B cell (primary cell): ENCODE measurements at regions not wholly inside any gene's neighbourhood (a gene's known extent, or its start where the extent isn't known, plus 50 kb on each side); places are given as distances from the start of the nearest gene placed in this dataset.

Experiments used
- ATAC-seq: fragments of 200-7000 bp; cut with Tn5 transposase; one replicate; pipeline ENCODE4 v1.10.0; 2021; ENCODE audit warnings: low read depth, mild to moderate bottlenecking, moderate number of reproducible peaks, moderate library complexity
- CTCF ChIA-PET: fragments of 350-600 bp; sonication (Branson Sonifier 250); formaldehyde crosslinking; loops from one replicate; lab custom pipeline; 2021; ENCODE audit warnings: antibody characterized with exemption, inconsistent platforms; lab: Charles Lee
- POLR2A ChIA-PET: fragments of 350-600 bp; sonication (Branson Sonifier 250); formaldehyde crosslinking; loops from one replicate; lab custom pipeline; 2021; ENCODE audit warnings: antibody characterized with exemption; lab: Charles Lee
- DNase-seq: peaks from one replicate; pipeline ENCODE4 v3.0.0; 2013
- H2AFZ ChIP-seq: 2 replicates; pipeline ENCODE4 v1.6.1; 2012; ENCODE audit warnings: mild to moderate bottlenecking, low read depth, low read length; ENCODE audit not compliant: insufficient read depth, poor library complexity, severe bottlenecking
- H3K27ac ChIP-seq, 2 donors: 1 replicate in 1 of 2; 2 replicates in 1 of 2; pipeline ENCODE4 v1.5.1; 2012 to 2013; ENCODE audit warnings: low read length in 2 of 2, mild to moderate bottlenecking in 2 of 2, moderate library complexity in 1 of 2
- H3K27me3 ChIP-seq, 4 experiments: fragments of 200-600 bp in 1 of 4; sonication (generic) in 1 of 4; replicated peaks in 1 of 4; 1 replicate in 2 of 4; 2 replicates in 2 of 4; pipeline versions ENCODE4 v1.6.1 to v1.7.0; 2013 to 2016; ENCODE audit warnings: low read length in 3 of 4, mild to moderate bottlenecking in 2 of 4, mixed read lengths in 1 of 4, moderate library complexity in 1 of 4; ENCODE audit not compliant: insufficient read depth in 4 of 4, control insufficient read depth in 3 of 4; ENCODE audit errors: control extremely low read depth in 1 of 4
- H3K36me3 ChIP-seq, 2 experiments: replicated peaks in 1 of 2; 1 replicate in 1 of 2; 2 replicates in 1 of 2; pipeline versions ENCODE4 v1.6.1 to v1.7.1; 2013; ENCODE audit warnings: low read length in 1 of 2; ENCODE audit not compliant: insufficient read depth in 2 of 2, control insufficient read depth in 1 of 2; ENCODE audit errors: control extremely low read depth in 1 of 2, extremely low read depth in 1 of 2
- H3K4me1 ChIP-seq, 2 donors: fragments of 200-600 bp in 1 of 2; sonication (generic) in 1 of 2; 1 replicate in 1 of 2; 2 replicates in 1 of 2; pipeline versions ENCODE4 v1.5.1 to v1.6.1; 2013 to 2017; ENCODE audit warnings: low read length in 2 of 2; ENCODE audit not compliant: control insufficient read depth in 2 of 2, insufficient read depth in 2 of 2
- H3K4me2 ChIP-seq: replicated peaks from 2 replicates; pipeline ENCODE3; 2012; ENCODE audit warnings: mild to moderate bottlenecking, low read depth, low read length; ENCODE audit not compliant: poor library complexity, severe bottlenecking
- H3K4me3 ChIP-seq, 5 experiments: fragments of 200-600 bp in 1 of 5; sonication (generic) in 1 of 5; 1 replicate in 3 of 5; 2 replicates in 2 of 5; pipeline versions ENCODE4 v1.5.1 to v1.7.0; 2011 to 2016; ENCODE audit warnings: low read length in 4 of 5, mild to moderate bottlenecking in 4 of 5, low read depth in 2 of 5, control low read depth in 1 of 5, moderate library complexity in 1 of 5; ENCODE audit not compliant: insufficient read depth in 1 of 5; ENCODE audit errors: control extremely low read depth in 1 of 5, extremely low read depth in 1 of 5
- H3K79me2 ChIP-seq: fragments of 200-600 bp; sonication (generic); one replicate; pipeline ENCODE4 v1.6.0; 2016; ENCODE audit warnings: low read length; ENCODE audit not compliant: control insufficient read depth, insufficient read depth
- H3K9ac ChIP-seq: fragments of 200-600 bp; sonication (generic); 2 replicates; pipeline ENCODE4 v1.6.1; 2017; ENCODE audit warnings: mild to moderate bottlenecking, low read length, moderate library complexity
- H3K9me3 ChIP-seq, 3 donors: one replicate each; pipeline versions ENCODE4 v1.6.1 to v1.7.1; 2013; ENCODE audit warnings: low read length in 2 of 3; ENCODE audit not compliant: control insufficient read depth in 2 of 3, insufficient read depth in 1 of 3; ENCODE audit errors: control extremely low read depth in 1 of 3
- H4K20me1 ChIP-seq: 2 replicates; pipeline ENCODE4 v1.6.0; 2012; ENCODE audit warnings: mild to moderate bottlenecking, low read length; ENCODE audit not compliant: insufficient read depth, control insufficient read depth, poor library complexity, severe bottlenecking
- H3K27ac Mint-ChIP-seq: one replicate; pipeline ENCODE4 v1.8.0; 2021; ENCODE audit warnings: mixed read lengths
- H3K27me3 Mint-ChIP-seq: one replicate; pipeline ENCODE4 v1.8.0; 2021; ENCODE audit warnings: mixed read lengths
- H3K4me1 Mint-ChIP-seq: one replicate; pipeline ENCODE4 v1.8.0; 2021; ENCODE audit warnings: mixed read lengths
- H3K4me3 Mint-ChIP-seq: one replicate; pipeline ENCODE4 v1.8.0; 2021; ENCODE audit warnings: mixed read lengths
- H3K9me3 Mint-ChIP-seq: one replicate; pipeline ENCODE4 v1.8.0; 2022; ENCODE audit warnings: mixed read lengths; ENCODE audit not compliant: insufficient read depth
- CTCF ChIP-seq: fragments of 200-600 bp; IDR thresholded peaks from one replicate; pipeline ENCODE4 v1.8.0; 2022; ENCODE audit warnings: antibody characterized with exemption, mild to moderate bottlenecking
- EZH2 ChIP-seq: IDR thresholded peaks from 2 replicates; pipeline ENCODE4 v1.6.1; 2012; ENCODE audit warnings: borderline replicate concordance, low read depth, mild to moderate bottlenecking, moderate library complexity, low read length; ENCODE audit not compliant: insufficient read depth, poor library complexity, severe bottlenecking
- WGBS: methylation state at CpG from one replicate; pipeline ENCODE4 v1.1.5; 2013; ENCODE audit warnings: missing lambda C conversion rate; ENCODE audit not compliant: insufficient coverage; 5-methylcytosine and 5-hydroxymethylcytosine counted together
- intact Hi-C: fragments of 100-400 bp; cut with micrococcal nuclease; formaldehyde crosslinking; loops from one replicate; pipeline ENCODE4 v1.10.0; 2022

GRCh38 chr2:190596993-190597392 lies 51.9 kb upstream of the NAB1 start:
- no peaks in the 10 kb centered on the region for H3K36me3 ChIP-seq
- no peaks in the 10 kb centered on the region for H4K20me1 ChIP-seq
- H3K4me2 ChIP-seq, result no peak overlapping the region
- H3K4me3 ChIP-seq, result no peak overlapping the region
- no peaks in the 10 kb centered on the region for H3K79me2 ChIP-seq
- H3K9me3 ChIP-seq, result no peaks in the 10 kb centered on the region
- intact Hi-C loops, result no loop called here
- H3K27me3 ChIP-seq, result no peaks in the 10 kb centered on the region
- no peaks in the 10 kb centered on the region for H3K4me1 ChIP-seq
- TF ChIP-seq CTCF, result no peak
- no peak for TF ChIP-seq EZH2
- Mint-ChIP-seq H3K4me1 (no peaks in the 10 kb centered on the region), H3K4me3 (no peak overlapping the region), H3K27me3 (no peaks in the 10 kb centered on the region), H3K9me3 (no peaks in the 10 kb centered on the region), H3K27ac (no peak overlapping the region)
- no CpG with 5 or more reads among the region's 4 CpGs for WGBS
- H3K9ac ChIP-seq, result no peak overlapping the region
- DNase-seq (no peak), ATAC-seq (no peak)
- ChIA-PET POLR2A (no interaction called here), CTCF (no interaction called here)
- H2AFZ ChIP-seq, result no peak overlapping the region
- no peak overlapping the region for H3K27ac ChIP-seq

GRCh38 chr2:190598621-190599020 lies 50.3 kb upstream of the NAB1 start:
- Mint-ChIP-seq H3K4me3 (no peak overlapping the region), H3K27ac (no peak overlapping the region), H3K4me1 (no peaks in the 10 kb centered on the region), H3K9me3 (no peaks in the 10 kb centered on the region), H3K27me3 (no peaks in the 10 kb centered on the region)
- H3K9me3 ChIP-seq, result no peaks in the 10 kb centered on the region
- H3K36me3 ChIP-seq, result no peaks in the 10 kb centered on the region
- no peak for ATAC-seq
- H3K4me1 ChIP-seq, result no peaks in the 10 kb centered on the region
- intact Hi-C loops, result no loop called here
- TF ChIP-seq EZH2 (no peak), CTCF (no peak)
- ChIA-PET CTCF (no interaction called here), POLR2A (no interaction called here)
- no peak overlapping the region for H3K4me3 ChIP-seq
- H3K27me3 ChIP-seq, result no peaks in the 10 kb centered on the region
- DNase-seq, result no peak
- no peak overlapping the region for H3K9ac ChIP-seq
- H2AFZ ChIP-seq, result no peak overlapping the region
- no peaks in the 10 kb centered on the region for H4K20me1 ChIP-seq
- no peak overlapping the region for H3K27ac ChIP-seq
- H3K79me2 ChIP-seq, result no peaks in the 10 kb centered on the region
- WGBS, result no CpG with 5 or more reads among the region's 2 CpGs
- H3K4me2 ChIP-seq, result no peak overlapping the region
